ENCODE measurements at regions not wholly inside any gene's neighbourhood (a gene's known extent, or its start where the extent isn't known, plus 50 kb on each side); places are given as distances from the start of the nearest gene placed in this dataset.

GRCh38 chr1:113192980-113193379 is 120.0 kb downstream of the LRIG2 start:
- no peak for TF ChIP-seq CTCF (IDR thresholded peaks at IDR 0.05)
- TF ChIP-seq POLR2AphosphoS5 (IDR thresholded peaks at IDR 0.05): no peak

Data from esophagus muscularis mucosa (tissue), 3 donors.